Common myeloid progenitor, CD34-positive (primary cell): ENCODE measurements at regions not wholly inside any gene's neighbourhood (a gene's known extent, or its start where the extent isn't known, plus 50 kb on each side); places are given as distances from the start of the nearest gene placed in this dataset.

Experiments used
- CTCF ChIA-PET: fragments of 350-600 bp; sonication (Branson Sonifier 250); formaldehyde crosslinking; loops from one replicate; lab custom pipeline; 2021; ENCODE audit warnings: antibody characterized with exemption; lab: Charles Lee
- POLR2A ChIA-PET: fragments of 350-600 bp; sonication (Branson Sonifier 250); formaldehyde crosslinking; loops from one replicate; lab custom pipeline; 2021; ENCODE audit warnings: antibody characterized with exemption; lab: Charles Lee
- DNase-seq, 3 donors: peaks; one replicate each; pipeline versions ENCODE4 v3.0.0 to v3.0.0-alpha.2; 2013
- H3K27ac ChIP-seq, 2 experiments: 1 replicate in 1 of 2; 2 replicates in 1 of 2; pipeline ENCODE4 v1.7.0; 2013; ENCODE audit warnings: inconsistent platforms in 2 of 2, low read length in 2 of 2, mild to moderate bottlenecking in 2 of 2, low read depth in 1 of 2, moderate library complexity in 1 of 2; ENCODE audit not compliant: severe bottlenecking in 2 of 2, insufficient read depth in 1 of 2, poor library complexity in 1 of 2
- H3K27me3 ChIP-seq, 5 experiments: replicated peaks in 2 of 5; 1 replicate in 3 of 5; 2 replicates in 2 of 5; pipeline versions ENCODE4 v1.6.1 to v1.7.0; 2013; ENCODE audit warnings: low read length in 4 of 5, mild to moderate bottlenecking in 2 of 5, moderate library complexity in 2 of 5, inconsistent platforms in 1 of 5; ENCODE audit not compliant: insufficient read depth in 5 of 5, control insufficient read depth in 4 of 5
- H3K36me3 ChIP-seq, 4 experiments: 1 replicate in 2 of 4; 2 replicates in 2 of 4; pipeline versions ENCODE4 v1.6.1 to v1.7.0; 2013; ENCODE audit warnings: low read length in 3 of 4, control low read depth in 1 of 4, mild to moderate bottlenecking in 1 of 4; ENCODE audit not compliant: control insufficient read depth in 4 of 4, insufficient read depth in 4 of 4
- H3K4me1 ChIP-seq, 4 experiments: 1 replicate in 3 of 4; 2 replicates in 1 of 4; pipeline versions ENCODE4 v1.6.1 to v1.7.1; 2013; ENCODE audit warnings: low read length in 3 of 4, mild to moderate bottlenecking in 3 of 4, control low read depth in 1 of 4, inconsistent platforms in 1 of 4, moderate library complexity in 1 of 4; ENCODE audit not compliant: control insufficient read depth in 4 of 4, insufficient read depth in 4 of 4; ENCODE audit errors: control extremely low read depth in 1 of 4
- H3K4me3 ChIP-seq, 7 experiments: 1 replicate in 4 of 7; 2 replicates in 3 of 7; pipeline versions ENCODE4 v1.5.1 to v1.7.0; 2013; ENCODE audit warnings: mild to moderate bottlenecking in 7 of 7, low read length in 6 of 7, moderate library complexity in 6 of 7, inconsistent platforms in 2 of 7, low read depth in 2 of 7, control low read depth in 1 of 7; ENCODE audit not compliant: insufficient read depth in 4 of 7, control insufficient read depth in 1 of 7; ENCODE audit errors: extremely low read depth in 1 of 7
- H3K9me3 ChIP-seq, 5 experiments: 1 replicate in 4 of 5; 2 replicates in 1 of 5; pipeline versions ENCODE4 v1.6.1 to v1.7.1; 2013; ENCODE audit warnings: low read length in 4 of 5, mild to moderate bottlenecking in 2 of 5, inconsistent platforms in 1 of 5, low read depth in 1 of 5, moderate library complexity in 1 of 5; ENCODE audit not compliant: control insufficient read depth in 4 of 5, insufficient read depth in 2 of 5; ENCODE audit errors: control extremely low read depth in 1 of 5
- WGBS: methylation state at CpG from one replicate; pipeline ENCODE4 v1.1.5; 2013; ENCODE audit not compliant: insufficient coverage; 5-methylcytosine and 5-hydroxymethylcytosine counted together

DNA sequence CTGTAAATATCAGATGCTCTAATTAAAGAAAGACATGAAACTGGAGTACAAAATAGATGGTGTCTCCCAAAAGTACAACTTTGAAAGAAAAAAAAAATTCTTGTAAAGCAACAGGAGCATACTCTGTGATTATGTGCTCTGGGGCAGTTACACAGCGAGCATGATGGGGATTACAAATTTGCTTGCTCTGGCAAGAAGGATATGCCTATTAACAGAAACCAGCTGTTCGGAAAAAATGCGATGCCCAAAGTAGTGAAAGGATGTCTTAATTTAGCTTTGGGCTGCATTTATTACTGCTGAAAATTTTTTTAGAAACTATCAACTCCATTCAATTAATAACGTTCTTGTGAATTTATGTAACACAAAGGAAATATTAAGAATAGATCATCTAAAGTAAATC is 256.9 kb upstream of the TPK1 start:
- Histone ChIP-seq H3K27ac (no peak overlapping the region), H3K4me1 (no peaks in the 10 kb centered on the region), H3K27me3 (no peaks in the 10 kb centered on the region), H3K9me3 (no peaks in the 10 kb centered on the region), H3K4me3 (no peak overlapping the region), H3K36me3 (no peaks in the 10 kb centered on the region)
- 100% methylated on average over 1 of the region's 4 CpGs for WGBS
- no peak for DNase-seq
- ChIA-PET POLR2A (no interaction called here), CTCF (no interaction called here)

DNA sequence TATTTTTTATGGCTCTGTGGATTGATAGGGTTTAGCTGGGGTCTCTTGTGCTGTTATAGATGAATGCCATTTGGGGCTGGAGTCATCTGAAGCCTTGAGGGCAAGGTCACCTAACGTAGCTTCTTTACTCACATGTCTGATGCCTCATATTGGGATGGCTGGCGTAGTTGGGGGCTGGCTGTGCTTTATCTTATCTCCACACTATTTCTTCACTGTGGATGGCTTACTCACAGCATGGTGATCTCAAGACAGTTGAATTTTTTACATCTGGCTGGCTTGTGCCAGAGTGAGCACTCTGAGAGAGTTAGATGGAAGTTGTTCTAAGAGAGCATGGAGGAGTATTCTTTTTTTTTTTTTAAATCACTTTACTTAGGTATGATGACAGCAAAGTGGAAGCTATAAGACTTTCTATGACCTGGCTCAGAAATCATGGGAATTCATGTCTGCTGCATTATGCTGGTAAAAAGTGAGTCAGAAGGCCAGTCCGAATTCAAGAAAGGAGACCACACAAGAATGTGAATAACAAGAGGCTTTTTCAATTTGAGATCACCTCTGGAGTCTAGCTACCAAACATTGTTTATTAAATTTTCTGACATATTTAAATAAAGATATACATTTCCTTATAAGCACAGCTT is 252.4 kb upstream of the TPK1 start:
- POLR2A ChIA-PET: no interaction called here

DNA sequence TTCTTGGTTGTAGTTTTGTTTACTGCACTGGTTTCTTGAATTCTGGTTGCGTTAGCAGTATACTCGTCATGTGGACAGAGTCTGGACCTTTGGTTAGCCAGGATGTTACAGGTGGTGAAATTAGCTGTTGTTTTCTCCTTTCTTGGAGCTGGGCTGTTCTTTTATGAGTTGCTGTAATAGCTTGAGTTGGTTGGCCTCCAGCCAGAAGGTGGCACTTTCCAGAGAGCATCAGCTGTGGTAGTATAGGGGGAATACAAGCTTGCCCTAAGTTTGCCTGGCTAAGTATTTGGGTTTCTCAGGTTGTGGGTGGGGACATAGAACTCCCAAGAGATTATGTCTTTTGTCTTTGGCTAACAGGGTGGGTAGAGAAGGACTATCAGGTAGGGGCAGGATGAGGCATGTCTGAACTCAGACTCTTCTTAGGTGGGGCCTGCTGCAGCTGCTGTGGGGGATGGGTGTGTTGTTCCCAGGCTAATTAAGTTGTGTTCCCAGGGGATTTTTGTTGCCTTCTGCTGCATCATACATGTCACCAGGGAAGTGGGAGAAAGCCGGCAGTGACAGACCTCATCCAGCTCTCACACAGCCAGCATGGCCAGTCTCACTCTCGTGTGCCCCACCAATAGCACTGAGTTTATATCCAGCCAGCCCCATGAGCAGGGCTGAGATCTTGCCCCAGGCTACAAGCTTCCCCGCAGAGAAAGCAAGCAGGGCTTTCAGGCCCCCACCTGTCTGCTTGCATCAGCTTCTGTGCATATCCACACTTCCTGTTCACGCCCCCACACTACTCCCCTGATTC is 246.7 kb upstream of the TPK1 start:
- ChIA-PET POLR2A (no interaction called here), CTCF (no interaction called here)
- Histone ChIP-seq H3K27me3 (no peaks in the 10 kb centered on the region), H3K4me1 (no peaks in the 10 kb centered on the region), H3K9me3 (no peaks in the 10 kb centered on the region), H3K36me3 (no peaks in the 10 kb centered on the region), H3K4me3 (no peak overlapping the region), H3K27ac (no peak overlapping the region)
- 93% methylated on average over 4 of the region's 6 CpGs for WGBS
- no peak for DNase-seq

More for the DNA sequence above, 252.4 kb upstream of the TPK1 start:
- Histone ChIP-seq H3K4me3 (no peak overlapping the region), H3K36me3 (no peaks in the 10 kb centered on the region), H3K27ac (no peak overlapping the region), H3K27me3 (no peaks in the 10 kb centered on the region), H3K4me1 (no peaks in the 10 kb centered on the region), H3K9me3 (no peaks in the 10 kb centered on the region)
- WGBS: 100% methylated on average over 2 of the region's 3 CpGs
- CTCF ChIA-PET: no interaction called here
- no peak for DNase-seq

DNA sequence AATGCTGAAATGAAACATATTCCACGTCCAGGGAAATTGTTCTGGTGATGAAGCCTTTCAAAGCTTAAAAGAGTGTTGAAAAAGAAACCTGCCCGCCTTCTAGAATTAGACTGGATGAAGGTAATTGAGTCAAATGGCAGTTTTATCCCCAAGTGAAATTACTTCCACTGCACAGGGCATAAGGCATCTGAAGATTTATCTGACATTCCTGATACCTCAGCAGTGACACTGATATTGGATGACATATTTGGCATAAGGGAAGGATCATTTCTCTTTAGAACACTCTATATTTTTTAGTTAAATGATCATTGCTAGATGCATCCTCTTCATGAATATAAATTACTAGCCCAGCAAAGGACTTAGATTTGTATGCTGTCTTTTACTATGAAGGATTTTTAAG is 229.6 kb upstream of the TPK1 start:
- no peak for DNase-seq
- H3K36me3 ChIP-seq: no peaks in the 10 kb centered on the region
- 94% methylated on average over 2 of the region's 2 CpGs for WGBS
- H3K27ac ChIP-seq: no peak overlapping the region
- H3K27me3 ChIP-seq: no peaks in the 10 kb centered on the region
- ChIA-PET CTCF (no interaction called here), POLR2A (no interaction called here)
- H3K4me3 ChIP-seq: no peak overlapping the region
- no peaks in the 10 kb centered on the region for H3K9me3 ChIP-seq
- no peaks in the 10 kb centered on the region for H3K4me1 ChIP-seq

DNA sequence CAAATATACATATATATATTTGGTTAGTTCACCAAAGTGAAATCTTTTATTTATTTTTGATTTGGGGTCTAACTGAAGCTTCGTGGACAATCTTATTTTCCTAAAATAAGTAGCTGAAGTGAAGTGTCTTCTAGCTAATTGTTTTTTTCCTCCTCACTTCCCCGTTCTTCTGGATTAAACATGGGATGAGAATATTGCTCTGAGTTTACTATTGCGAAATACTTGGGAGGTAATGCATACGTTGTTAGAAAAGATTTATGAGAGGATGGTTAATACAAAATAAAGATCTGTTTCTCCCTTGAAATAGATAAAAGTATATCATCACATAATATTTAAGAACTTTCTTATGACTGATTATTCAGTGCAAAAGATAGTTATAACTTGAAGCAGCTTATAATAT is 228.3 kb upstream of the TPK1 start:
- no peaks in the 10 kb centered on the region for H3K4me1 ChIP-seq
- WGBS: no CpG with 5 or more reads among the region's 4 CpGs
- ChIA-PET POLR2A (no interaction called here), CTCF (interaction anchor here (0.6 kb wide), 1 partner anchor 9 kb away, joined by 3 read pairs; no protein-coding TSS in a partner anchor)
- H3K4me3 ChIP-seq: no peak overlapping the region
- no peak for DNase-seq
- no peak overlapping the region for H3K27ac ChIP-seq
- no peaks in the 10 kb centered on the region for H3K27me3 ChIP-seq
- no peaks in the 10 kb centered on the region for H3K9me3 ChIP-seq
- H3K36me3 ChIP-seq: no peaks in the 10 kb centered on the region

DNA sequence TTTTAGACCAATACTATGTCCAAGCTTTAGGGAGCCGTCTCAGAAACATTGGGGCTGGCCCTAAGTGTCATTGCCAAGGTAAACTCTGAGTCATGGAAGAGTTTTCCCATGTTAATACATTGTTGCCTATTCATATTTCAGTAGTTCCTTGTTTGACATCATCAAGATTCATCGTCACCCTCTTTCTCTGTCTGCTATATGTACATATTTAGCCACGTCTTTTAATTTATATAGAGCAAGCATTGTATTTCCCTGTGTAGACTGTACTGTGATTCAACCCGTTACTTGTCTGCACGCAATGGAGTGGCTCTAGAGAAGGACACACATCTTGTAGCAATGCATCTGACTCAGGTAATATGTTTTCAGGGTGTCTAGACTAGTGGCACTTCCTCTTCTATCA is 217.9 kb upstream of the TPK1 start:
- H3K9me3 ChIP-seq: no peaks in the 10 kb centered on the region
- no peak overlapping the region for H3K27ac ChIP-seq
- no peak for DNase-seq
- CTCF ChIA-PET: no interaction called here
- no peaks in the 10 kb centered on the region for H3K27me3 ChIP-seq
- no peaks in the 10 kb centered on the region for H3K4me1 ChIP-seq
- WGBS: 100% methylated on average over 3 of the region's 5 CpGs
- H3K4me3 ChIP-seq: no peak overlapping the region
- POLR2A ChIA-PET: no interaction called here
- H3K36me3 ChIP-seq: no peaks in the 10 kb centered on the region

DNA sequence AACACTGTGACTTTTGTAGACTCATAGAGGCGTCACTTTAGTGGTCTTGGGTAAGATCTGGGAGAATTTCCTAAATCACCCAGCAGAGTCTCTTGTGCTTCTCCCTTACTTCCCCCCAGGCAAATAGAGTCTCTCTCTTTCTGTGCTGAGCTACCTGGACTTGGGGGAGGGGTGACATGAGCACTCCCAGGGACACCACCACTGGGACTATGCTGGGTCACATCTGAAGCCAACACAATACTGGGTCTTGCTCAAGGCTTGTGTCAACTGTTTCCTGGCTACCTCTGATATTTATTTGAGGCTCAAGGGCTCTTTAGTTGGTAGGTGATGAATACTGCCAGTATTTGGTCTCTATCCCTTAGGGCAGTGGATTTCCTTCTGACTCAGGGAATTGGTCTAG is 214.6 kb upstream of the TPK1 start:
- Histone ChIP-seq H3K4me3 (no peak overlapping the region), H3K36me3 (no peaks in the 10 kb centered on the region), H3K9me3 (no peaks in the 10 kb centered on the region), H3K27ac (no peak overlapping the region), H3K4me1 (no peaks in the 10 kb centered on the region), H3K27me3 (no peaks in the 10 kb centered on the region)
- 100% methylated on average over 1 of the region's 1 CpG for WGBS
- no peak for DNase-seq
- ChIA-PET POLR2A (no interaction called here), CTCF (no interaction called here)
